ENCODE measurements at regions not wholly inside any gene's neighbourhood (a gene's known extent, or its start where the extent isn't known, plus 50 kb on each side); places are given as distances from the start of the nearest gene placed in this dataset.

- Mint-ChIP-seq H3K27ac (no peak overlapping the region), H3K4me3 (no peak overlapping the region), H3K4me1 (no peaks in the 10 kb centered on the region), H3K9me3 (peaks cover 5 to 22% of the 10 kb centered on the region in 2 donors), H3K27me3 (peaks cover 97% of the 10 kb centered on the region)
- DNase-seq (no peak), ATAC-seq (no peak)
Measured at GRCh38 chr5:73336366-73336765, 112.2 kb downstream of the FOXD1 start.

- Mint-ChIP-seq H3K27me3 (peaks cover 85% of the 10 kb centered on the region), H3K4me3 (no peak overlapping the region), H3K4me1 (no peaks in the 10 kb centered on the region), H3K27ac (no peak overlapping the region), H3K9me3 (peaks cover 17 to 26% of the 10 kb centered on the region in 2 donors)
- DNase-seq = no peak
- no peak for ATAC-seq
Measured at GRCh38 chr5:73333944-73334703, 114.5 kb downstream of the FOXD1 start.

GRCh38 chr5:73330613-73331012 lies 118.0 kb downstream of the FOXD1 start:
- no peak for ATAC-seq
- H3K27ac Mint-ChIP-seq = no peak overlapping the region
- DNase-seq = no peak
- no peak overlapping the region for H3K4me3 Mint-ChIP-seq
- peaks cover 65% of the 10 kb centered on the region for H3K27me3 Mint-ChIP-seq
- H3K9me3 Mint-ChIP-seq = peaks cover 17 to 26% of the 10 kb centered on the region in 2 donors
- no peaks in the 10 kb centered on the region for H3K4me1 Mint-ChIP-seq

- H3K27me3 Mint-ChIP-seq = peaks cover 64% of the 10 kb centered on the region
- H3K27ac Mint-ChIP-seq = no peak overlapping the region
- DNase-seq (no peak), ATAC-seq (no peak)
- no peak overlapping the region for H3K4me3 Mint-ChIP-seq
- peaks cover 17 to 26% of the 10 kb centered on the region in 2 donors for H3K9me3 Mint-ChIP-seq
- no peaks in the 10 kb centered on the region for H3K4me1 Mint-ChIP-seq
Measured at GRCh38 chr5:73328640-73329039, 119.9 kb downstream of the FOXD1 start.

- Mint-ChIP-seq H3K4me3 (no peak overlapping the region), H3K27me3 (peaks cover 64% of the 10 kb centered on the region), H3K9me3 (peaks cover 17 to 26% of the 10 kb centered on the region in 2 donors), H3K27ac (no peak overlapping the region), H3K4me1 (no peaks in the 10 kb centered on the region)
- ATAC-seq = no peak
- no peak for DNase-seq
Measured at GRCh38 chr5:73327908-73328455, 120.6 kb downstream of the FOXD1 start.

- DNase-seq (no peak), ATAC-seq (no peak)
- Mint-ChIP-seq H3K4me1 (no peaks in the 10 kb centered on the region), H3K27ac (no peak overlapping the region), H3K4me3 (no peak overlapping the region), H3K9me3 (peaks cover 3 to 5% of the 10 kb centered on the region in 2 donors), H3K27me3 (peaks cover 59% of the 10 kb centered on the region)
Measured at GRCh38 chr5:73325546-73325945, 123.0 kb downstream of the FOXD1 start.

- Mint-ChIP-seq H3K27ac (no peak overlapping the region), H3K9me3 (no peaks in the 10 kb centered on the region), H3K4me3 (no peak overlapping the region), H3K4me1 (no peaks in the 10 kb centered on the region), H3K27me3 (peaks cover 64% of the 10 kb centered on the region)
- no peak for ATAC-seq
- DNase-seq = no peak
Measured at GRCh38 chr5:73323466-73323865, 125.1 kb downstream of the FOXD1 start.

GRCh38 chr5:73322437-73323076 lies 126.0 kb downstream of the FOXD1 start:
- no peak overlapping the region for H3K4me3 Mint-ChIP-seq
- H3K4me1 Mint-ChIP-seq = no peaks in the 10 kb centered on the region
- no peak for ATAC-seq
- H3K27ac Mint-ChIP-seq = no peak overlapping the region
- peaks cover 66% of the 10 kb centered on the region for H3K27me3 Mint-ChIP-seq
- H3K9me3 Mint-ChIP-seq = no peaks in the 10 kb centered on the region
- DNase-seq = no peak

- H3K27me3 Mint-ChIP-seq = peaks cover 69% of the 10 kb centered on the region
- no peak overlapping the region for H3K27ac Mint-ChIP-seq
- no peak for DNase-seq
- no peak for ATAC-seq
- no peaks in the 10 kb centered on the region for H3K4me1 Mint-ChIP-seq
- no peak overlapping the region for H3K4me3 Mint-ChIP-seq
- H3K9me3 Mint-ChIP-seq = no peaks in the 10 kb centered on the region
Measured at GRCh38 chr5:73321757-73322436, 126.7 kb downstream of the FOXD1 start.

- H3K9me3 Mint-ChIP-seq = no peaks in the 10 kb centered on the region
- DNase-seq = no peak
- peaks cover 69% of the 10 kb centered on the region for H3K27me3 Mint-ChIP-seq
- no peak overlapping the region for H3K4me3 Mint-ChIP-seq
- ATAC-seq = no peak
- H3K4me1 Mint-ChIP-seq = no peaks in the 10 kb centered on the region
- H3K27ac Mint-ChIP-seq = no peak overlapping the region
Measured at GRCh38 chr5:73319036-73319435, 129.5 kb downstream of the FOXD1 start.

GRCh38 chr5:73318308-73318719 lies 130.3 kb downstream of the FOXD1 start:
- ATAC-seq (no peak), DNase-seq (no peak)
- H3K27ac Mint-ChIP-seq = no peak overlapping the region
- H3K27me3 Mint-ChIP-seq = peaks cover 69% of the 10 kb centered on the region
- peaks cover under 1% of the 10 kb centered on the region for H3K4me1 Mint-ChIP-seq
- no peak overlapping the region for H3K4me3 Mint-ChIP-seq
- H3K9me3 Mint-ChIP-seq = peaks cover 0 to under 1% of the 10 kb centered on the region in 2 donors

GRCh38 chr5:73317523-73317922 lies 131.1 kb downstream of the FOXD1 start:
- Mint-ChIP-seq H3K27me3 (peaks cover 69% of the 10 kb centered on the region), H3K27ac (no peak overlapping the region), H3K4me1 (peaks cover 8% of the 10 kb centered on the region), H3K9me3 (peaks cover 0 to 5% of the 10 kb centered on the region in 2 donors), H3K4me3 (no peak overlapping the region)
- DNase-seq (no peak), ATAC-seq (no peak)

- Mint-ChIP-seq H3K27ac (no peak overlapping the region), H3K4me3 (no peak overlapping the region), H3K9me3 (peaks cover 0 to 5% of the 10 kb centered on the region in 2 donors), H3K4me1 (peaks cover 20% of the 10 kb centered on the region), H3K27me3 (peaks cover 87% of the 10 kb centered on the region)
- no peak for DNase-seq
- no peak for ATAC-seq
Measured at GRCh38 chr5:73314395-73315257, 134.0 kb downstream of the FOXD1 start.

- Mint-ChIP-seq H3K4me1 (peaks cover 20% of the 10 kb centered on the region), H3K9me3 (peaks cover 0 to 5% of the 10 kb centered on the region in 2 donors), H3K27ac (peak overlapping the region in 1 of 2 donors; percentile 69), H3K27me3 (peaks cover 85% of the 10 kb centered on the region), H3K4me3 (no peak overlapping the region)
- DNase-seq (no peak), ATAC-seq (no peak)
Measured at GRCh38 chr5:73312872-73313510, 135.6 kb downstream of the FOXD1 start.
